Ascending aorta (tissue), 2 donors: ENCODE measurements at regions not wholly inside any gene's neighbourhood (a gene's known extent, or its start where the extent isn't known, plus 50 kb on each side); places are given as distances from the start of the nearest gene placed in this dataset.
"Not testable (repeated sequence)": the region's sequence is repeated elsewhere in the genome, so short reads cannot be mapped to it uniquely, and the experiment has no call there.

Source experiments
- DNase-seq, 2 donors: peaks; one replicate each; pipeline ENCODE4 v3.0.0-alpha.2; 2019; ENCODE audit warnings: low spot score in 2 of 2
- H3K27ac ChIP-seq, 2 donors: fragments of 200-600 bp; sonication (generic); one replicate each; pipeline ENCODE4 v1.5.1; 2016 to 2017; ENCODE audit warnings: mild to moderate bottlenecking in 1 of 2
- H3K27me3 ChIP-seq: fragments of 200-600 bp; sonication (generic); one replicate; pipeline ENCODE4 v1.5.1; 2017
- H3K36me3 ChIP-seq, 2 donors: fragments of 200-600 bp; sonication (generic); one replicate each; pipeline ENCODE4 v1.5.1; 2016
- H3K4me1 ChIP-seq, 2 donors: fragments of 200-600 bp; sonication (generic); one replicate each; pipeline ENCODE4 v1.5.1; 2016 to 2017; ENCODE audit warnings: mild to moderate bottlenecking in 1 of 2
- H3K4me3 ChIP-seq, 2 donors: fragments of 200-600 bp; sonication (generic); one replicate each; pipeline ENCODE4 v1.5.1; 2016 to 2017; ENCODE audit warnings: mild to moderate bottlenecking in 1 of 2
- H3K9me3 ChIP-seq, 2 donors: fragments of 200-600 bp; sonication (generic); one replicate each; pipeline ENCODE4 v1.5.1; 2016
- intact Hi-C: fragments of 100-400 bp; cut with DNase I; formaldehyde crosslinking; loops from one replicate; pipeline ENCODE4 v1.15.1; 2023
- TF ChIP-seq, protein P1 (sequence below), 3 experiments: fragments of 200-600 bp in 2 of 3; fragments of 450-650 bp in 1 of 3; sonication (generic) in 2 of 3; IDR thresholded peaks; one replicate each; pipeline ENCODE4 v1.5.1; 2016 to 2019; ENCODE audit warnings: antibody characterized with exemption in 3 of 3, mild to moderate bottlenecking in 1 of 3, moderate library complexity in 1 of 3

DNA sequence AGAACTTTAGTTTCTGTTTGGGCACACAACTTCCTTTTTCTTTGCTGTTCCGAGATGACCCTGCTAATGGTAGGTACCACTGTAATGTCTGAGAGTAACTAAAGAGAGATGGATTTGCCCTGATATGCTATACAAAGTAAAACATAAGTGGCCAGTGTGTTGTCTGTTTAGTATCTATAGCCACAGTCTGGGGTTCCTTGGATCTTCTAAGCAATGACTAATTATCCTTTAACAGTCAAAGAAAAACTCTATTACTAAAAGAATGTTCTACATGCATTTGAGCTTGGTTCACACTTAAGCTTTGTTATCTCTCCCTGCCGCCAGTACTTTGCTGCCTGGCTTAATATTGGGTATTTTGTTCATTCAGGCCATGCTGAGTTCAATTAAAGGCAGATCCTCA, 1051.9 kb upstream of the FLRT2 start:
- no peaks in the 10 kb centered on the region for H3K4me1 ChIP-seq
- H3K4me3 ChIP-seq = no peak overlapping the region
- no peak for DNase-seq
- no peaks in the 10 kb centered on the region for H3K36me3 ChIP-seq
- TF ChIP-seq, protein P1, sequence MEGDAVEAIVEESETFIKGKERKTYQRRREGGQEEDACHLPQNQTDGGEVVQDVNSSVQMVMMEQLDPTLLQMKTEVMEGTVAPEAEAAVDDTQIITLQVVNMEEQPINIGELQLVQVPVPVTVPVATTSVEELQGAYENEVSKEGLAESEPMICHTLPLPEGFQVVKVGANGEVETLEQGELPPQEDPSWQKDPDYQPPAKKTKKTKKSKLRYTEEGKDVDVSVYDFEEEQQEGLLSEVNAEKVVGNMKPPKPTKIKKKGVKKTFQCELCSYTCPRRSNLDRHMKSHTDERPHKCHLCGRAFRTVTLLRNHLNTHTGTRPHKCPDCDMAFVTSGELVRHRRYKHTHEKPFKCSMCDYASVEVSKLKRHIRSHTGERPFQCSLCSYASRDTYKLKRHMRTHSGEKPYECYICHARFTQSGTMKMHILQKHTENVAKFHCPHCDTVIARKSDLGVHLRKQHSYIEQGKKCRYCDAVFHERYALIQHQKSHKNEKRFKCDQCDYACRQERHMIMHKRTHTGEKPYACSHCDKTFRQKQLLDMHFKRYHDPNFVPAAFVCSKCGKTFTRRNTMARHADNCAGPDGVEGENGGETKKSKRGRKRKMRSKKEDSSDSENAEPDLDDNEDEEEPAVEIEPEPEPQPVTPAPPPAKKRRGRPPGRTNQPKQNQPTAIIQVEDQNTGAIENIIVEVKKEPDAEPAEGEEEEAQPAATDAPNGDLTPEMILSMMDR (IDR thresholded peaks at IDR 0.05) = no peak
- H3K27me3 ChIP-seq = no peaks in the 10 kb centered on the region
- intact Hi-C loops = no loop called here
- no peak overlapping the region for H3K27ac ChIP-seq
- H3K9me3 ChIP-seq = no peaks in the 10 kb centered on the region

DNA sequence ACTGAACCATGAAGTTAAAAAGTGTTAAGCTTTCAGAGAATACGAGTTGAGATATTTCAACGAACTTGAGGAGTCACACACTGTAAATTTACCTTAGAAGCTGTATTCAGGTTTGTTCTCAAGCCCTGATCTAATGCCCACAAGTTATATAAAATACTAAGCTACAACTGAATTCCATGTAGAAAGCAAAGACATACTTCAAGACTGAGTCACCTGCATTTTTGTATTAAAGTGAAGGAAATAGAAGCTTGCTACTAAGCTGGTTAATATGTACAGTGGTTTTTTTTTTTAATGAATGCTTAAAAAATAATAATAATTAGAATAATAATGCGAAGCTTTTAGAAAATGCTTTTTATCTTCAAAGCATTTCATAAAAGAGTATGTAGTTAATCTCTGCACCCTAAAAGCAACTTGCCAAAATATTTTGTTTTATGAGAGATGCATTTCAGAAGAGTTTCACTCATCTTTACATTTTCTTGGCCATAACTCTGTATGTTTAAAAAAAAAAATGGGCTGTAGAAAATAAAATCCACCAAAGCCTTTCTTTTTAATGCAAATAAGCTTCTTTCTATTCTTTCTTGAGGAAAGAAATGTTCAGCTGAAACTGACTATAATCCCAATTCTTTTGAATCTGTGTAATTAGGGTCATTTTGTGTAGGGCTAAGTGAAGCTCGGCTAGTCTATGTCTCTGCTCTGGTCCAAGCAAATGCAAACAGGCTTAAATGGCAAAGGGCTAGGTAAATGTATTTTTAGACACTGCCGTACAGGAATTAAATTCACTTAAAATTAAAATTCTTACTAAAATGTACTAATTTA, 1047.5 kb upstream of the FLRT2 start:
- TF ChIP-seq, protein P1 (IDR thresholded peaks at IDR 0.05) = no peak
- Histone ChIP-seq H3K36me3 (no peaks in the 10 kb centered on the region), H3K27me3 (no peaks in the 10 kb centered on the region), H3K4me1 (no peaks in the 10 kb centered on the region), H3K4me3 (no peak overlapping the region), H3K9me3 (no peaks in the 10 kb centered on the region), H3K27ac (no peak overlapping the region)
- intact Hi-C loops = no loop called here
- DNase-seq = no peak

DNA sequence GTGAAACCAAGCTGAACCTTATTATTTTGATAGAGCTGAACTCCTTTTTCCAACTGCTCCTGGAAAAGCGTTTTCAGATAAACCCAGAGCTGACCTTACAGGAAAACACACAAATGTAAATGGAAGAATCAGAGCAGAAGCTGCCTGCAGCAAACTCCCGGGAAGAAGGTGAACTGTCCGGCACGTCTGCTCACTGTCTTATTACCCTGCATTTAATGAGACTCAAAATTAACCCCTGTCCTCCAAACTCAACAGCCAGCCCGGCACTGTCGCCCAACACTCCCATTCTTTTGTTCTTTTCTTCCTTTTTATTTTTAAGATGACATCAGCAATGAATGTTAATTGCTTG, 1046.9 kb upstream of the FLRT2 start:
- Histone ChIP-seq H3K4me1 (no peaks in the 10 kb centered on the region), H3K4me3 (no peak overlapping the region), H3K27me3 (no peaks in the 10 kb centered on the region), H3K9me3 (no peaks in the 10 kb centered on the region), H3K27ac (no peak overlapping the region), H3K36me3 (no peaks in the 10 kb centered on the region)
- intact Hi-C loops = no loop called here
- TF ChIP-seq, protein P1 (IDR thresholded peaks at IDR 0.05) = no peak
- DNase-seq = no peak

DNA sequence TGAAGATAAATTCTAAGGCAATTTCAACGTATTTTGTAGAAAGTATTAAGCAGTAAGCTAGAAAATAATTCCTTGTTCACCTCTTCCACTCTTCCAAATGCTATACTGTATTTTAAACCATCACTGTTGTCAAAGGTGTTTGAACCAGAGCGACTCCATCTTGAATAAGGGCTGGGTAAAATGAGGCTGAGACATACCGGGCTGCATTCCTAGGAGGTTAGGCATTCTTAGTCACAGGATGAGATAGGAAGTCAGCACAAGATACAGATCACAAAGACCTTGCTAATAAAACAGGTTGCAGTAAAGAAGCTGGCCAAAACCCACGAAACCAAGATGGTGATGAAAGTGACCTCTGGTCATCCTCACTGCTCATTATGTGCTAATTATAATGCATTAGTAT, 1045.7 kb upstream of the FLRT2 start:
- H3K4me1 ChIP-seq, H3K27ac ChIP-seq, intact Hi-C loops, DNase-seq, H3K9me3 ChIP-seq, H3K36me3 ChIP-seq, H3K27me3 ChIP-seq, H3K4me3 ChIP-seq: not testable (repeated sequence)

DNA sequence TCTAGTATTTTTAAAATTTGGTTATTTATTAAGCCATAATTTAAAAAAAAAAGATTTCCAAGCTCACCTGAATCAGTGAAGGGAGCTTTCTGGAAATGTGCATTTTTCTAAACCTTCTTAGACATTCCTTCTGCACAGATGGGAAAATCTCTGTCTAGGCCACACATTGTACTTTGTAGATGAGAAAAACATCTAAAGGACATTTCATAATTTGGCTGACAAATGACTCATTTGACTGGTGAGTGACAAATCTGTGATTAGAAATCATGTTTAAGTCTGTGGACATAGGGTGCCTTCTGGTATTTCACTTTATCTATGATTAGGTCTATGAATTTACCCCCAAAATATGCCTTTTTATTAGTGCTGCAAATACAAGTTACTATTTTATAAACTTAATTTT, 1044.9 kb upstream of the FLRT2 start:
- Histone ChIP-seq H3K4me3 (no peak overlapping the region), H3K27me3 (no peaks in the 10 kb centered on the region), H3K36me3 (no peaks in the 10 kb centered on the region), H3K9me3 (no peaks in the 10 kb centered on the region), H3K27ac (no peak overlapping the region), H3K4me1 (no peaks in the 10 kb centered on the region)
- DNase-seq = no peak
- intact Hi-C loops = no loop called here
- TF ChIP-seq, protein P1 (IDR thresholded peaks at IDR 0.05) = no peak

DNA sequence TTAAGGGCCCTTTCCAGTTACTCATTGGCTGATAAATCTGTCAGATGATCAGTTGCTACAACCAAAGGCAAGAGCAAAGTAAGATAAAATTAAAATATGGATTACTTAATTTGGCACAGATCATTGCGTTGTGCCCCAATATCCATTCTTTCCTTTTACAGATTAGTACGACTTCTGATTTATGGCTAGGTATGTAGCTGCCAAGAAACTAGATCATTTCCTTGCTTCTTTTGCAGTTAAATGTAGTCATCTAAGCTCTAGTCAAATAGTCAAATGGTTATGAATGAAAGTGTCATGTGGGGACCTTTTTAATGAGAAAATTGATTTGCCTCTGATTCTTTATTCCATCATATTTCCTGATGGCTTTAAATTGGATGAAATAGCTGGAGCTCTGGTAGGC, 1039.9 kb upstream of the FLRT2 start:
- H3K36me3 ChIP-seq = no peaks in the 10 kb centered on the region
- no peaks in the 10 kb centered on the region for H3K27me3 ChIP-seq
- H3K9me3 ChIP-seq = no peaks in the 10 kb centered on the region
- intact Hi-C loops = no loop called here
- no peak overlapping the region for H3K4me3 ChIP-seq
- no peak overlapping the region for H3K27ac ChIP-seq
- DNase-seq = no peak
- no peaks in the 10 kb centered on the region for H3K4me1 ChIP-seq
- TF ChIP-seq, protein P1 (IDR thresholded peaks at IDR 0.05) = no peak
